ENCODE measurements at regions not wholly inside any gene's neighbourhood (a gene's known extent, or its start where the extent isn't known, plus 50 kb on each side); places are given as distances from the start of the nearest gene placed in this dataset.

- TF ChIP-seq CTCF (IDR thresholded peaks at IDR 0.05; ENCODE audit: low read depth, low read length) (no peak), EZH2phosphoT487 (IDR thresholded peaks at IDR 0.05; ENCODE audit: low read depth) (no peak)
These were observed 227.2 kb downstream of the ATG4C start for GRCh38 chr1:63010913-63011660.
